GM20000 (cell line): ENCODE measurements at regions not wholly inside any gene's neighbourhood (a gene's known extent, or its start where the extent isn't known, plus 50 kb on each side); places are given as distances from the start of the nearest gene placed in this dataset.

Experiments
- DNase-seq: peaks from one replicate; pipeline ENCODE4 v3.0.0; 2012; ENCODE audit warnings: low spot score
- CTCF ChIP-seq: IDR thresholded peaks from 2 replicates; pipeline ENCODE4 v1.5.1; 2012; ENCODE audit warnings: mild to moderate bottlenecking, control low read depth; ENCODE audit errors: extremely low read depth, missing control alignments

GRCh38 chrX:2577844-2578466 is 77.2 kb upstream of the DHRSX start:
- no peak for DNase-seq
- no peak for TF ChIP-seq CTCF

- TF ChIP-seq CTCF, result no peak
Measured at GRCh38 chrX:2576793-2577192, 76.0 kb upstream of the DHRSX start.

GRCh38 chrX:2574271-2574670 is 73.5 kb upstream of the DHRSX start:
- no peak for DNase-seq
- no peak for TF ChIP-seq CTCF

More at GRCh38 chrX:2576793-2577192, 76.0 kb upstream of the DHRSX start:
- DNase-seq, result no peak

GRCh38 chrX:2572740-2573139 is 72.0 kb upstream of the DHRSX start:
- TF ChIP-seq CTCF, result no peak
- no peak for DNase-seq

- no peak for DNase-seq
- no peak for TF ChIP-seq CTCF
Measured at GRCh38 chrX:2568125-2568524, 67.3 kb upstream of the DHRSX start.

GRCh38 chrX:2566055-2566454 is 65.3 kb upstream of the DHRSX start:
- no peak for TF ChIP-seq CTCF
- DNase-seq, result no peak

- no peak for DNase-seq
- TF ChIP-seq CTCF, result no peak
Measured at GRCh38 chrX:2561456-2561855, 60.7 kb upstream of the DHRSX start.
